Midbrain (tissue), 1 donor: ENCODE measurements at regions not wholly inside any gene's neighbourhood (a gene's known extent, or its start where the extent isn't known, plus 50 kb on each side); places are given as distances from the start of the nearest gene placed in this dataset.

Experiments
- DNase-seq: peaks from one replicate; lab custom pipeline; 2025; lab: John Stamatoyannopoulos, UW

- DNase-seq = no peak
These were observed 397.6 kb upstream of the RGMA start for GRCh38 chr15:93486407-93487117.

DNA sequence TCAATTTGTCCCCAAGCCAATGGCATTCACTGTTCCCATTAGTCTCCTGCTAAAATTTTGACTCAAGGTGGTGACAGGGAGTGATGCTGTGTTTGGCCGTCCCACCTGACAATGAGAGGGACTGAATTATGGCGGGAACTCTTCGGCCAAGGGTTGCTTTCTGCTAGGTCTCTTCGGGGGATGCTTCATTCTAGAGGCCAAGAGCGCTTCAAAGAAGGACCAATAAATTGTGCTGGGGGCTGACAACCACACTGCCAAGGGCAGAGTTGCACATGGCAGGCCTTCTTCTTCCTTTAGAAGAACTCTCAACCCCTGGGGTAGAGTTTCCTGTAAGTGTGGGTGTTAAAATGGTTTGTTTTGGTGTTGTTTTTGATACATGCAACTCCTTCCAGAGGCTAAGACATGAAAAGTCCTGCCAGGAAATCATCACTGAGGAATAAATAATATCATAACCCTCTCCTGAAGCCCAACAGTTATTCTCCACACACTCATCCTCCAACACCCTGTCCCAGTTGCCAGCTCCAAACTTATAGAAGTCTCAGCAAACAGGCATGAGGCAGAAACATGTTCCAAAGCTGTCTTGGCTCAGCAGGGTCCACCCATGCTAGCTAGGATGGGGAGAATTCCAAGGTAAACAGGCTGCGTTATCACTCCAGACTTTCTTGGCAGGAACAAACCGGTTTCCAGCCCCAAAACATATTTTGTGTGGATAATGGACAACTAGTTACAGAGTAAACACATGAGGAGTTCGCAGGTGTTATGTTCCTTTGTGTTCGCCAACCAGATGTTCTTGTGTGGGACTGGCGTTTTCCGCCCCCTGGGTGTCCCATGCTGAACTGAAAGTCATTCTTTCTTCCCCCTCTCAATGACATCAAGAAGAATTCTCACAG lies 396.7 kb upstream of the RGMA start:
- DNase-seq = no peak

- no peak for DNase-seq
These were observed 394.9 kb upstream of the RGMA start for GRCh38 chr15:93483923-93484322.

DNA sequence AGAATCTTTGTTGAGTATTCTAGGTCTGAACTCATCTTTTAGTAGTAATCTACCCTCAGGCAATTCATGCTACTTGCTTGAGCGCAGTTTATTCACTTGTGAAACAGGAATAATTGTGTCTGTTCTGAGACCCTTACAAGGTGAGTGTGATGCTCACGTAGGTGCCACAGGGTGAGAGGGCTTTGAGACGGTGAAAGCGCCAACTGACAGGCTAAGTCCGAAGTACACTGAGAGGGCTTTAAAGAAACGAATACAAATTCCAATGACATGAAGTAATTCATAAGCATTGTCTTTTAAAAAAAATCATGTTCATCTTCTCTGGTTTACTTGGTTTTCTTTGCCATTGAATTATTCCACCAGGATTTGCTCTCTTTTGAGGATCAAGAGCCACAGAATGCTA lies 393.7 kb upstream of the RGMA start:
- no peak for DNase-seq

- DNase-seq = no peak
These were observed 390.7 kb upstream of the RGMA start for GRCh38 chr15:93479715-93480114.

GRCh38 chr15:93478947-93479346 lies 389.9 kb upstream of the RGMA start:
- no peak for DNase-seq

GRCh38 chr15:93477721-93478120 lies 388.7 kb upstream of the RGMA start:
- DNase-seq = no peak

DNA sequence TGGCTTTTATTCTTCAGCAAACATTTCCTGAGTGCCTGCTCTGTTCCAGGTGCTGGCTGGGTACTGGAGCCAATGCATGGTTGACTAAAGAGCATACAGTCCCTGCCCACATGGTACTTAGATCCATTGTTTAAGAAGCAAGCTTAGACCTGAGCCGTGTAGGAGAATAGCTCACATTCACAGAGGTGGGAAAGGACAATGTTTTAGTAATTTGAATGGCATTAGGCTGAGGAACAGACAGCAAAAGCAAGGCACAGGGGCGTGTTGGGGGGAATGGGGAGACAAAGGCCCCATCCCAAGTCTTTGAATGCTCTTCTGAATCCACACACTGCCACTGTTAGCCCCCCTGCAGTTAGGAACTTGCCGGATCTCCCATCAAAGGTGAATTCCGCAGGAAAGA lies 388.2 kb upstream of the RGMA start:
- no peak for DNase-seq

- DNase-seq = no peak
These were observed 387.6 kb upstream of the RGMA start for GRCh38 chr15:93476491-93477177.

DNA sequence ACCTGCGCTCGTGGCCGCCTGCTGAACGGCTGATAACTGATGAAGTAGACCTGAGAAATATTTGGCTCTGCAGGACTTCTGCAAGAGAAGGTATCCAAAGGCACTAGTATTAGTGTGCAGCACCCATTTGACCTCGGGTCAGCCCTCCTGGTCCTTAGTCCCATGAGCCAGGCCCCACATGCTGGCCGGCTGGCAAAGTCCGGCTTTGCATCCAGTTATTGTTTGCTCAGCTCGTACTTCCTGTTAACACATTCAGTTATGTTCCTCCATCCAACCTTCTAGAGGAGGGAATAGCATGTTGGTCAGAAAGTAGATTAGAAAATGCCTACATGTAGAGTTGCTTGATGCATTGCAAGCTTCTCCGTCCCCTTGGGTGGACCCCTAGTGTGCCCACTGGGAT lies 385.7 kb upstream of the RGMA start:
- DNase-seq = no peak

- DNase-seq = no peak
These were observed 381.0 kb upstream of the RGMA start for GRCh38 chr15:93469994-93470393.

DNA sequence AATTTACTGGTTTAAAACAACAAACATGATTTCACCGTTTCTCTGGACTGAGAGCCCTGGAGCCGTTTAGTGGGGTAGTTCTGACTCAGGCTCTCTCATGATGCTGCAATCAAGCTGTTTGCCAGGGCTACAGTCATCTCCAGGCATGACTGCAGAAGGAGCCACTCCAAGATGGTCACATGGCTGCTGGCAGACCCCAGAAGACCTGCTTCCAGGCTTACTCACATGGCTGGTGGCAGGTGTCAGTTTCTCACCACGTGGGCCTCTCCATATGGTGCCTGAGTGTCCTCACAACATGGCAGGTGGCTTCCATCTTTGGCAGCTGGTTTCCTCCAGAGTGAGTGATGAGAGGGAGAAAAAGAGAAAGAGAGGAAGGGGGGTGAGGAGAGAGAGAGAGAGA lies 378.3 kb upstream of the RGMA start:
- no peak for DNase-seq

DNA sequence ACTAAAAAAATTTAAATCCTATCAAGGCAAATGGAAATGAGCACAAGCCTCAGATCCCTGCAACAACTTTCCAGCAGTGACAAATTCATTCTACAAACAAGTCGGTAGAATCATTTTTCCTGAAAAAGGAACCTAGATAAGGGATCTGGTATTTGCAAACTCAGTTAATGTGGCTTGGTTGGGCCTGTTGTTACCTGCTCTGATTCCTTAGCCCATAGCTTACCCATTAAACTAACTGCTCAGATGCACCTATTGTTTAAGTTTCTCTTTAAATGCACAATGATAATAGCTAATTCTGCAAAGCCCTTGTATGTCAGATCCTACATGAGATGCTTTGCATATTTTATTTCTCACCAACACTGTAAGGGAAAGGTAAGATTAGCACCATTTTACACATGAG lies 377.4 kb upstream of the RGMA start:
- no peak for DNase-seq

GRCh38 chr15:93462690-93463089 lies 373.7 kb upstream of the RGMA start:
- DNase-seq = no peak

GRCh38 chr15:93460717-93461116 lies 371.7 kb upstream of the RGMA start:
- DNase-seq = no peak

DNA sequence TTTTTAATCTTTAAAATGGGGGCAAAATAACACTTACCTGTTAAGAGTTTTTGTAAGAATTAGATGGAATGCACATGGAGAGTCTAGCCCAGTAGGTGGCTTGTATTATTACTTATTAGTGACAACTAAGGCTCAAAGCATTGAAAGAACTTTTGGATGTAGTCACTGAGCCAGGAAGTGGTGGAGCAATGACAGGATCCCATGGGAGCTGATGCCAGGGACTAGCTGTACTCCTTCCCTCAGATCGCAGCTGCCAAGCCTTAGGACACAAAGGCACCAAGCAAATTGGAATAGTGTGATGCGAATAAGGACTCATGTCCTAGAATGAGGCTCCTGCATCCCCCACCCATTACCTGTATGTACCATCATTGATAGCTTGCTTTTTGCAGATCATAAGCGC lies 370.4 kb upstream of the RGMA start:
- peak; percentile 24 for DNase-seq

DNA sequence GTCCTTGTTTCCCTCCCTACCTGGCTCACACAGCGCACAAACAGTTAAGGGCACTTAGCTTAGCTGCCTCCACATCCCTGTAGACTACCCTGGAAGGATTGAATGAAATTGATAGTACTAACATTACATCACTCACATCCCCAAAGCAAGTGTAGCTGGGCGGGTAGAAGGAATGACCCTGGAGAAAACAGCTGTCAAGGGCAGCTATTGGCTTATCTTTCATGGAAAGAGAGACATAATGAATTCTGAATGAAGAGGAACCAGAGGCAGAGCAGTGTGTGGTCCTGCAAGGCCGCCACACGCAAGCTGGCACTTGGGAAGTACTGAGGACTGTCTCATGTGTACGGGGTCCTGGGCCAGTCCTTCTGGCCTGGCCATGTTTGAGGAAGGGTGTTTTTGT lies 369.6 kb upstream of the RGMA start:
- no peak for DNase-seq

- no peak for DNase-seq
These were observed 365.8 kb upstream of the RGMA start for GRCh38 chr15:93454788-93455187.

DNA sequence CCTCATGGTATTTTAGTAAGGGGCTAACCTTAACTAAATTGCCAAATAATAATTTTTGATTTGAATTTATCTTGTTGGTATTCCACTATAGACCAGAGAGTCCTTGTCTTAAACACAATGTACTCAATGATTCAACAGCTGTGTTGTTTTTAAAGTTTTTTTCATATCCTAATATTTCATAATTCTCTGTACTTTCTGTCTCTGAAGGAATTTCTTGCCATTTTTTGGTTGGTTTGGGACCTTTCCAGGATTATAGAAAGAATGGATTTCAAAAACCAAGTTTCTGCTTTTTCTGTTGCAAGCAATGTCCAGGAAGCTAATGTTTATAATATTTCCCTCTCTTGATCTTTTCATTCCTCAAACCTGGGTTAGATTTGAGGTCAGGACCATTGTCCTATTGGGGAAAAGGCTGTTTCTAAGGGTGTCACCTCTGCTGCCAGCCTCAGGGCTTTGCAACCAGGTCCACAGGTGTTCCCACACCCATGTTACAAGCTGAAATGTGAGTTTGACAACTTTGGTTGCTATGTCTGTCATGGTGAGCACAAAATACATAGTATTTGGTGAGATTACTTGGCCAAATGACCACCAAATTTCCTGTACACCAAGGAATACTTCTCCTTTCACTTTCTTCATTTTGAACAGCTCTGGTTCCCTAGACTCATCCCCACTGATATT lies 363.7 kb upstream of the RGMA start:
- no peak for DNase-seq

GRCh38 chr15:93451822-93452221 lies 362.8 kb upstream of the RGMA start:
- DNase-seq = no peak

DNA sequence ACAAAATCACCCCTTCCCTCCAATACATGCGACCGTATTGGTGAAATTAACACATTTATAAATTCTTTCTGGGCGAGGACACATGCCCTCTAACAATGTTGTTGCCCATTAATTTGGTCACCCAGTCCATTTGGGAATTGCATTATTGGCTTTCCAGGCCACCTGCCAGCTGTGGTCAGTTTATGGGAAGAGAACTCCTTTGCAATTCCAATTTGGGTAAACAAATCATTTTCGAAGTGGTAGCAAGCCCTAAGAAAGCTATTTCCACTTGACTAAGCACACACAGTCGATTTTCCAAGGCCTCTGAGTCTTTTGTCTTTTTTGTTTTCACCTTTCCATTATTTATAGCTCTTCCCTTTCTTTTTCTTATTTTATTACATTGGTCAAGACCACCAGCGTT lies 362.3 kb upstream of the RGMA start:
- DNase-seq = peak; percentile 42

- no peak for DNase-seq
These were observed 360.8 kb upstream of the RGMA start for GRCh38 chr15:93449798-93450197.
